HEK293 (cell line): ENCODE measurements at regions not wholly inside any gene's neighbourhood (a gene's known extent, or its start where the extent isn't known, plus 50 kb on each side); places are given as distances from the start of the nearest gene placed in this dataset.

Experiments
- CTCF ChIA-PET: fragments of 350-600 bp; formaldehyde crosslinking; extraction: SDS; loops from one replicate; lab custom pipeline; 2021; ENCODE audit warnings: antibody characterized with exemption; lab: Yijun Ruan, JAX
- POLR2A ChIA-PET: fragments of 300-600 bp; formaldehyde crosslinking; extraction: SDS; loops from one replicate; lab custom pipeline; 2020; ENCODE audit warnings: antibody characterized with exemption, inconsistent platforms; lab: Yijun Ruan, JAX
- H3K27ac ChIP-seq: fragments of 200-500 bp; sonication (Bioruptor generic); 2 replicates; pipeline ENCODE4 v1.5.1; 2014; ENCODE audit warnings: low read depth, low read length, control low read depth, inconsistent platforms; ENCODE audit errors: extremely low read depth
- H3K36me3 ChIP-seq, 2 experiments: fragments of 200-500 bp in 1 of 2; sonication (Bioruptor generic) in 1 of 2; 1 replicate in 1 of 2; 2 replicates in 1 of 2; pipeline ENCODE4 v1.5.1; 2014 to 2017; ENCODE audit warnings: inconsistent platforms in 2 of 2, low read length in 2 of 2; ENCODE audit not compliant: control insufficient read depth in 2 of 2, insufficient read depth in 1 of 2
- H3K4me1 ChIP-seq: fragments of 200-500 bp; sonication (Bioruptor generic); 2 replicates; pipeline ENCODE4 v1.5.1; 2014; ENCODE audit warnings: mild to moderate bottlenecking, low read length, inconsistent platforms; ENCODE audit not compliant: control insufficient read depth, insufficient read depth
- H3K4me3 ChIP-seq: 2 replicates; pipeline ENCODE4 v1.5.1; 2011; ENCODE audit warnings: low read depth, mild to moderate bottlenecking, control low read depth, low read length, moderate library complexity
- H3K9me3 ChIP-seq: fragments of 200-500 bp; sonication (Bioruptor generic); 2 replicates; pipeline ENCODE4 v1.5.1; 2014; ENCODE audit warnings: low read depth, low read length, inconsistent platforms; ENCODE audit not compliant: control insufficient read depth, insufficient read depth
- ELK4 ChIP-seq: IDR thresholded peaks from 2 replicates; pipeline ENCODE4 v1.6.1; 2011; ENCODE audit warnings: mild to moderate bottlenecking, low read depth, low read length, borderline replicate concordance
- FEZF1 ChIP-seq: fragments of 450-650 bp; formaldehyde crosslinking; IDR thresholded peaks from 2 replicates; pipeline ENCODE4 v1.5.1; 2016; ENCODE audit warnings: missing biosample characterization, missing genetic modification characterization
- ZBTB48 ChIP-seq: fragments of 450-650 bp; formaldehyde crosslinking; IDR thresholded peaks from 2 replicates; pipeline ENCODE4 v1.5.1; 2016; ENCODE audit warnings: missing biosample characterization, missing genetic modification characterization
- ZEB2 ChIP-seq: fragments of 450-650 bp; formaldehyde crosslinking; IDR thresholded peaks from 2 replicates; pipeline ENCODE4 v1.5.1; 2016; ENCODE audit warnings: missing biosample characterization, missing genetic modification characterization
- ZFP3 ChIP-seq: fragments of 450-650 bp; formaldehyde crosslinking; IDR thresholded peaks from 2 replicates; pipeline ENCODE4 v1.5.1; 2016; ENCODE audit warnings: low read depth, missing biosample characterization, missing genetic modification characterization
- ZNF132 ChIP-seq: fragments of 450-650 bp; formaldehyde crosslinking; IDR thresholded peaks from 2 replicates; pipeline ENCODE4 v1.5.1; 2017; ENCODE audit warnings: missing biosample characterization, missing genetic modification characterization, borderline replicate concordance
- ZNF18 ChIP-seq: fragments of 450-650 bp; formaldehyde crosslinking; IDR thresholded peaks from 2 replicates; pipeline ENCODE4 v1.5.1; 2016; ENCODE audit warnings: missing biosample characterization, missing genetic modification characterization
- ZNF202 ChIP-seq: fragments of 450-650 bp; formaldehyde crosslinking; IDR thresholded peaks from 2 replicates; pipeline ENCODE4 v1.5.1; 2016; ENCODE audit warnings: missing biosample characterization, missing genetic modification characterization, borderline replicate concordance
- ZNF221 ChIP-seq: fragments of 450-650 bp; formaldehyde crosslinking; IDR thresholded peaks from 2 replicates; pipeline ENCODE4 v1.5.1; 2017; ENCODE audit warnings: missing biosample characterization, missing genetic modification characterization, borderline replicate concordance
- ZNF280C ChIP-seq: fragments of 450-650 bp; formaldehyde crosslinking; IDR thresholded peaks from 2 replicates; pipeline ENCODE4 v1.5.1; 2016; ENCODE audit warnings: missing biosample characterization, missing genetic modification characterization
- ZNF354C ChIP-seq: fragments of 450-650 bp; formaldehyde crosslinking; IDR thresholded peaks from 2 replicates; pipeline ENCODE4 v1.5.1; 2016; ENCODE audit warnings: missing biosample characterization, missing genetic modification characterization, low read depth, borderline replicate concordance
- ZNF362 ChIP-seq: fragments of 450-650 bp; formaldehyde crosslinking; IDR thresholded peaks from 2 replicates; pipeline ENCODE4 v1.5.1; 2016; ENCODE audit warnings: missing biosample characterization, missing genetic modification characterization
- ZNF394 ChIP-seq: fragments of 450-650 bp; formaldehyde crosslinking; IDR thresholded peaks from 2 replicates; pipeline ENCODE4 v1.5.1; 2016; ENCODE audit warnings: missing biosample characterization, missing genetic modification characterization, mild to moderate bottlenecking, moderate library complexity, borderline replicate concordance
- ZNF433 ChIP-seq: fragments of 450-650 bp; formaldehyde crosslinking; IDR thresholded peaks from 2 replicates; pipeline ENCODE4 v1.5.1; 2016; ENCODE audit warnings: missing biosample characterization, missing genetic modification characterization, low read depth
- ZNF549 ChIP-seq: fragments of 450-650 bp; IDR thresholded peaks from 2 replicates; pipeline ENCODE4 v1.5.1; 2018; ENCODE audit warnings: missing biosample characterization, missing genetic modification characterization, mild to moderate bottlenecking, inconsistent platforms, moderate library complexity
- ZNF580 ChIP-seq: fragments of 450-650 bp; formaldehyde crosslinking; IDR thresholded peaks from 2 replicates; pipeline ENCODE4 v1.5.1; 2016; ENCODE audit warnings: missing biosample characterization, missing genetic modification characterization
- ZNF670 ChIP-seq: fragments of 450-650 bp; formaldehyde crosslinking; IDR thresholded peaks from 2 replicates; pipeline ENCODE4 v1.5.1; 2016; ENCODE audit warnings: missing biosample characterization, missing genetic modification characterization, low read depth
- ZNF701 ChIP-seq: fragments of 450-650 bp; formaldehyde crosslinking; IDR thresholded peaks from 2 replicates; pipeline ENCODE4 v1.5.1; 2016; ENCODE audit warnings: missing biosample characterization, missing genetic modification characterization
- ZSCAN5A ChIP-seq: fragments of 450-650 bp; formaldehyde crosslinking; IDR thresholded peaks from 2 replicates; pipeline ENCODE4 v1.5.1; 2016; ENCODE audit warnings: missing biosample characterization, missing genetic modification characterization

- TF ChIP-seq ZNF280C (tag by site-specific recombination), result no peak
- TF ChIP-seq, all 188 proteins: peak for 0
Measured at GRCh38 chr15:61517776-61518175, 288.7 kb upstream of the RORA start (continued).

GRCh38 chr15:61517335-61517734 is 288.2 kb upstream of the RORA start:
- no peaks in the 10 kb centered on the region for H3K36me3 ChIP-seq
- TF ChIP-seq ZNF132 (tag by site-specific recombination) (no peak), ZNF394 (no peak), ZNF433 (tag by site-specific recombination) (no peak), ELK4 (no peak), ZNF701 (tag by site-specific recombination) (no peak), ZEB2 (tag by site-specific recombination) (no peak), ZNF362 (no peak), FEZF1 (tag by site-specific recombination) (no peak), ZNF549 (tag by site-specific recombination) (no peak), ZFP3 (tag by site-specific recombination) (no peak), ZNF221 (no peak), ZBTB48 (tag by site-specific recombination) (no peak), ZNF670 (no peak), ZNF18 (no peak), ZNF580 (no peak), ZNF202 (tag by site-specific recombination) (no peak), ZNF354C (tag by site-specific recombination) (no peak), ZSCAN5A (tag by site-specific recombination) (no peak)
- H3K4me3 ChIP-seq, result no peak overlapping the region
- ChIA-PET POLR2A (no interaction called here), CTCF (interaction anchor here (0.6 kb wide), 1 partner anchor 267 kb away, joined by 3 read pairs; no protein-coding TSS in a partner anchor)
- no peak overlapping the region for H3K27ac ChIP-seq
- H3K9me3 ChIP-seq, result no peaks in the 10 kb centered on the region
- H3K4me1 ChIP-seq, result no peaks in the 10 kb centered on the region
